GM18498 (cell line): ENCODE measurements at regions not wholly inside any gene's neighbourhood (a gene's known extent, or its start where the extent isn't known, plus 50 kb on each side); places are given as distances from the start of the nearest gene placed in this dataset.

Experiments used
- ATAC-seq: cut with Tn5 transposase; IDR thresholded peaks from one replicate; pipeline ENCODE4 v1.9.1; 2021; ENCODE audit warnings: mild to moderate bottlenecking, moderate library complexity; ENCODE audit not compliant: unreplicated experiment

GRCh38 chr9:87319656-87320055, 178.0 kb upstream of the DAPK1 start:
- ATAC-seq, result no peak

- no peak for ATAC-seq
Observed at GRCh38 chr9:87320146-87320884, 177.4 kb upstream of the DAPK1 start.

- no peak for ATAC-seq
Observed at GRCh38 chr9:87322840-87323635, 174.6 kb upstream of the DAPK1 start.

GRCh38 chr9:87323928-87324327, 173.7 kb upstream of the DAPK1 start:
- ATAC-seq, result no peak

GRCh38 chr9:87324613-87325194, 173.0 kb upstream of the DAPK1 start:
- ATAC-seq, result no peak

- ATAC-seq, result no peak
Observed at GRCh38 chr9:87327575-87328125, 170.0 kb upstream of the DAPK1 start.

GRCh38 chr9:87333802-87334201, 163.9 kb upstream of the DAPK1 start:
- no peak for ATAC-seq

- no peak for ATAC-seq
Observed at GRCh38 chr9:87334366-87334765, 163.3 kb upstream of the DAPK1 start.

- no peak for ATAC-seq
Observed at GRCh38 chr9:87336407-87336806, 161.3 kb upstream of the DAPK1 start.

- ATAC-seq, result peak; percentile 62
Observed at GRCh38 chr9:87336914-87337333, 160.7 kb upstream of the DAPK1 start.

GRCh38 chr9:87337335-87338087, 160.2 kb upstream of the DAPK1 start:
- no peak for ATAC-seq

- ATAC-seq, result no peak
Observed at GRCh38 chr9:87338088-87338989, 159.3 kb upstream of the DAPK1 start.

GRCh38 chr9:87340391-87340790, 157.3 kb upstream of the DAPK1 start:
- no peak for ATAC-seq

GRCh38 chr9:87342743-87343142, 154.9 kb upstream of the DAPK1 start:
- ATAC-seq, result no peak

GRCh38 chr9:87343816-87344430, 153.7 kb upstream of the DAPK1 start:
- ATAC-seq, result no peak

- no peak for ATAC-seq
Observed at GRCh38 chr9:87346061-87346665, 151.5 kb upstream of the DAPK1 start.

- no peak for ATAC-seq
Observed at GRCh38 chr9:87350915-87351314, 146.8 kb upstream of the DAPK1 start.

GRCh38 chr9:87353301-87353700, 144.4 kb upstream of the DAPK1 start:
- ATAC-seq, result no peak

GRCh38 chr9:87354147-87354546, 143.5 kb upstream of the DAPK1 start:
- no peak for ATAC-seq
